ENCODE measurements at regions not wholly inside any gene's neighbourhood (a gene's known extent, or its start where the extent isn't known, plus 50 kb on each side); places are given as distances from the start of the nearest gene placed in this dataset.

- TF ChIP-seq CTCF (IDR thresholded peaks at IDR 0.05; ENCODE audit: low read depth, low read length, missing input control) (no peak), ZBTB33 (IDR thresholded peaks at IDR 0.05) (no peak)
Observed at GRCh38 chr1:228885845-228886244, 150.6 kb downstream of the RHOU start.

Data from liver (tissue), 2 donors.